HL-60 (cell line): ENCODE measurements at regions not wholly inside any gene's neighbourhood (a gene's known extent, or its start where the extent isn't known, plus 50 kb on each side); places are given as distances from the start of the nearest gene placed in this dataset.

Experiments used
- CTCF ChIP-seq: IDR thresholded peaks from one replicate; pipeline ENCODE4 v1.5.1; 2011; ENCODE audit warnings: low read length, control low read depth, inconsistent platforms; ENCODE audit not compliant: insufficient read depth
- GABPA ChIP-seq: IDR thresholded peaks from 2 replicates; pipeline ENCODE4 v1.6.1; 2012; ENCODE audit warnings: low read depth
- POLR2AphosphoS5 ChIP-seq: IDR thresholded peaks from 2 replicates; pipeline ENCODE4 v1.6.1; 2012; ENCODE audit warnings: low read depth
- REST ChIP-seq: IDR thresholded peaks from 2 replicates; pipeline ENCODE4 v1.6.1; 2012; ENCODE audit warnings: low read depth; ENCODE audit not compliant: insufficient replicate concordance

- no peak for TF ChIP-seq CTCF
- TF ChIP-seq REST: no peak
- TF ChIP-seq POLR2AphosphoS5: no peak
- no peak for TF ChIP-seq GABPA
Measured at GRCh38 chr9:81868145-81868544, 60.1 kb upstream of the SPATA31D4 start.
